ENCODE measurements at regions not wholly inside any gene's neighbourhood (a gene's known extent, or its start where the extent isn't known, plus 50 kb on each side); places are given as distances from the start of the nearest gene placed in this dataset. TPM values are rescaled to one million over a fixed set of nuclear protein-coding genes. Genes with fewer than 3 reads are reported as not detected.
A peak's percentile ranks its signal among the peaks of the same experiment; 100 is the strongest.

- DNase-seq (ENCODE audit: low spot score), result no peak
Observed at GRCh38 chr15:31974154-31974794, 56.0 kb upstream of the CHRNA7 start.

- peak; percentile 70 for DNase-seq (ENCODE audit: low spot score)
Observed at GRCh38 chr15:31974855-31975829, 55.2 kb upstream of the CHRNA7 start.

DNA sequence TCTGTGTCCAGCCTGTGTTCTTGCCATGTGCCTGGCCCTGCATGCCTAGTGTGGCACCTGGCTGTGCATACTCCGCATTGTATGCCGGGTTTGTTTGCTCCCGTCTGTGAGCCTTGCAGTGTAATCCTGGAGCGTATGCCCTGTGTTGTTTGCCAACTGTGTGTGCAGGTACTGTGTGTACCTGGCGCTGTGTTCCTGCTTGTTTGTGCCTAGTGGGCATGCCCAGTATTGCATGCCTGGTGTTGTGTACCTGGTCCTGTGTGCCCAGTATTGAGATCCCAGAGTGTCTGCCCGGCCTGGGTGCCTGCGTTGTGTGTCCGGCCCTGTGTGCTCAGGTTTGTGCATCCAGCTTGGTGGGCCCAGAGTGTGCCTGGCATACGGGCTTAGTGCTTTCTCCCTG is 54.5 kb upstream of the CHRNA7 start:
- no peak for DNase-seq (ENCODE audit: low spot score)

DNA sequence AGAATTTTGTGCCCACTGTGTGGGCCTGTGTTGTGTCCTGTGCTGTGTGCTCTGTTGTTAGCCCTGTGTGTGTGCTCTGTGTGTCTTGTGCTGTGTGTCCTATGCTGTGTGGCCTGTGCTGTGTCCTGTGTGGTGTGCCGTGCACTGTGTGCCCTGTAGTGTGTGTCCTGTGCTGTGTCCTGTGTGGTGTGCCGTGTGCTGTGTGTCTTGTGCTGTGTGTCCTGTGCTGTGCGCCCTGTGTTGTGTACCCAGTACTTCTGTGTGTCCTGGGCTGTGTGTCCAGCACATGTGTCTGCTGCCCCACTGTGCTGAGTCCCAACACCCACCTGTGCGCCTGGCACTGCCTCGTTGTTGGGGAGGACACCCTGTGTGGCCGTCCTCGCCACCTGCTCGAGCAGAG is 53.2 kb upstream of the CHRNA7 start:
- no peak for DNase-seq (ENCODE audit: low spot score)

DNA sequence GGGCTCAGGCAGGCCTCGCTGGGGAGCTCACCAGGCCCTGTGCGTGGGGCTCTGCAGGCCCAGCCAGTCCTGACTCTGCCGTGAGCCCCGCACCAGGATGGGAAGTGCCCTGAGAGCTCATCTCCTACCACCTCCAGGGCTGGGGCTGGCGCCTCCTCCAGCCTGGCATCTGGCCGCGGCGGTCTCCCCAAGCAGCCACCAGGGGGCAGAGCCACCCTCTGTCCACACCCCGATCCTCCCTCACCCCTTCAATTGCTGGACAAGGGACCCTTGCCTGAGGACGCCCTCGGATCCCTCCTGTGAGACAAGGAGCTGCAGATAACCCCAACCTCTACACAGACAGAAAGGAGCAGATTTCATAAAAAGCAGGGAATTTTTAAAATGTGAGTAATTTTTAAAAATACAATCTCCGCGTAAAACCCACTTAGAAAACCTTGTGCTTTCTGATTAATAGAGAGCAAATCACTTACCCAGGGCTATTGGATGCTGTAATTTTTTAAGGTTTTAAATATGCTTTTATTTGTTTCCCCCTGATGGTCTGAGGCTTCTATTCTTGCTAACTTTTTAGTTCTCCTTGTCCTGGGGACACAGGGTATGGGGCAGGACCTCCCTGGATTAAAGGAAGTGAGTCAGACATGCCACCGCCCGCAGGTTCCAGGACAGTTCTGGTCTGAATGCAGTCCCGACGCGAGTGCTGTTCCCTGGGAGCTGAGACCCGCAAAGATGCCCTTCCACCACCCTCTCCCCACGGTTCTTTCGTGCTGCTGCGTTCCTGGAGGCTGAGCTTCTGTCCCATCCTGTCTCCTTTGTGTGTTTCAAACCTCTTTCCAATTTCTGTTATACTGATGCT is 52.3 kb upstream of the CHRNA7 start:
- DNase-seq (ENCODE audit: low spot score), result peak; percentile 77

Small RNA genes lying in the stretch of these regions (small RNA-seq; reads per million reads assigned to genes)
- gene AC026951.2, result not detected
- gene RF00425, result 0.29 reads per million
